Heart left ventricle (tissue), 13 donors: ENCODE measurements at regions not wholly inside any gene's neighbourhood (a gene's known extent, or its start where the extent isn't known, plus 50 kb on each side); places are given as distances from the start of the nearest gene placed in this dataset.

Experiments
- CTCF ChIP-seq, 12 donors: fragments of 200-600 bp; sonication (generic) in 4 of 12; IDR thresholded peaks; one replicate each; pipeline versions ENCODE4 v1.5.0 to v1.8.0; 2018 to 2022; ENCODE audit warnings: antibody characterized with exemption in 12 of 12, mild to moderate bottlenecking in 5 of 12
- POLR2A ChIP-seq, 2 donors: fragments of 450-650 bp; IDR thresholded peaks; one replicate each; pipeline ENCODE4 v1.6.1; 2017; ENCODE audit warnings: antibody characterized with exemption in 2 of 2, mild to moderate bottlenecking in 2 of 2, moderate library complexity in 2 of 2
- donor health status: ischemic (EF 13 %, LVEDD 7.1; RV severe dilation, severe dysfunction).
- donor health status: DM: no; HTN: yes; CAD: no.
- donor health status: DM: no; HTN: no; CAD: no.
- donor health status: ischemic (EF 25% LVEDD 6.9; RV normal size, moderate dysfunction).
- donor health status: ischemic (EF 25% LVEDD 5.7; RV mildly dilated, moderate dysfunction).
- donor health status: ischemic (EF 35%, LVEDD 5.7; RV mildly dilated, moderate dysfunction).
- donor health status: nonischemic (EF 11% LVEDD 7.7; RV severe dilation, severe dysfunction).
- donor health status: DM: yes; HTN: yes; CAD: no.
- donor health status: PGD.
- donor health status: ischemic (EF 29% LVEDD 5.4; RV normal size, mild dysfunction).
- donor health status: nonischemic (EF 23%, LVEDD 6.1; RV moderate dilation, normal function).

DNA sequence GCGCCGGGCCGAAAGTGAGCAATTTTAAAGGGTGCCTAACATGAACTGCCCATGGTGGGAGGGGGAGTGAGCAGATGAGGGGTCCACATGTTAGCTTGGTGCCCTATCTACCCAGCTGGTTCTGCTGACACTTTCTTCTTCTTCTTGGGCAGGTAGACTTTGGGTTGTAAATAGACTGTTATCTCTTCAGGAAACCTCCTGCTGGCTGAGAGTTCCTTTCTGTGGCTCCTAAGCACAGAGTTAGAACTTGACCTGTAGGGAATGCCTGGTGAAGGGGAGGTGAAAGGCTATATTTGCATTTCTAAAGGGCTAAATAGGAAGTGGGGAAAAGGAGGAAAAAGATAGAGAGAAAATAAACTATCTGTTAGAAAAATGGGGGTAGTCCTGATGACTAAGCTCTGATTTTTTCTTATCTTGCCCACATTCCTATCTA is 521.4 kb upstream of the TGFBR2 start:
- TF ChIP-seq CTCF (IDR thresholded peaks at IDR 0.05) (no peak), POLR2A (IDR thresholded peaks at IDR 0.05) (no peak)
